IPS-NIHi11 (cell line): ENCODE measurements at regions not wholly inside any gene's neighbourhood (a gene's known extent, or its start where the extent isn't known, plus 50 kb on each side); places are given as distances from the start of the nearest gene placed in this dataset.

Experiments used
- DNase-seq: peaks from one replicate; pipeline ENCODE4 v3.0.0; 2012; ENCODE audit warnings: mixed read lengths, low spot score

- peak; percentile 54 for DNase-seq
Measured at GRCh38 chr4:52234561-52235440, 183.7 kb downstream of the SPATA18 start.

- no peak for DNase-seq
Measured at GRCh38 chr4:52235552-52236201, 184.6 kb downstream of the SPATA18 start.

GRCh38 chr4:52241916-52242315, 190.8 kb downstream of the SPATA18 start:
- no peak for DNase-seq

DNA sequence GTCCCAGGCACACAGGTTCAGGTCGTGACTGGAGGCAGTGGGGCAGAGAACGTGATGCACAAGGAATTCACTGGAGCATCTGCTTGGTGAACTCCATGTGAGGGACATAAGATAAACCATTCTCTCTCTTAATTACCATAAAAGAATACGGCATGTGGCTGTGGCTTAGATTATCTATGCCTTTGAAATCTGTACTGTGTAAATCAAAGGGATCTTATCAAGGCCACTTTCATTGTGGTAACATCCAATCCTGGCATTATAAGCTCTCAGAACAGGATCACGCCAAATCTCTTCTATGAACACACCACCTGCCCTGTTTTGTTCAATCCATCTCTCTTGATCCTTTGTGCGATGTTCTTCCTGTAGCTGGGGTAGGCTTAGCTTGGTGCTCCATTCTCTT, 192.3 kb downstream of the SPATA18 start:
- DNase-seq: no peak

- DNase-seq: no peak
Measured at GRCh38 chr4:52244103-52244775, 193.1 kb downstream of the SPATA18 start.

- no peak for DNase-seq
Measured at GRCh38 chr4:52244848-52245247, 193.7 kb downstream of the SPATA18 start.

DNA sequence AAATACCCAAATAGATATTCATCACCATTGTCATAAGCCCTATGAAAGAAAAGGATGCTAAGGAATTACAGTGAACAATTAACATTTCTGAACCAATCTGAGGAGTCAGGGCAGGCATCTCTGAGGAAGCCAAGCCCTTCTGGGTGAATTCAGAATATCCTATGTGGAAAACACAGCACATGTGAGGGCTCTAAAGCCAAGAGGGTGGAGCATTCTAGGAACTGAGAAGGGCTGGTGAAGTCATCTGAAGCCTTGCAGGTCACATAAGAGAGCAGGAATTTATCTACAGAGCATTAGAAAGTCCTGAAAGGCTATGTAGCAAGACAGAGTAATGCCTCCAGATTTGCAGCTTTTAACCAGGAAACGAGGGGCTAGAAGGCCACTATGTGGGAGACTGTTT, 195.7 kb downstream of the SPATA18 start:
- DNase-seq: no peak

DNA sequence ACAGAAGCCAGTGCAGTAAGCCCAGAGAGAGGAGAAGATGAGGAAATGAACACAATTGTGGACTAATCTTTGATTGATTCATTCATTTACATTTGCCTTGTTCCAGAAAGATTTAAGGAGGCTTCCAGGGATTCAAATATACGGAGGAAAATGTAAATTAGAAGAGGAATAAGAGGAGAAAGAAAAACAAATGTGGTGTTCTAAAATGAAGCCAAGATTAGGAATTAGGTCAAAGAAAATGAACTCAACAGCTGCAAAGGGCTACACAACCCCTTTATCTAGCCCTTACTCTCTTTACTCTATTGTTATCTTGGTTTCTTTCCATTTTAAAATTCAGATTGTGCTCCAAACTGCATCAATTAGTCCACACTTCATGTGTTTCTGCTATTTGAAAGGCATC, 196.8 kb downstream of the SPATA18 start:
- DNase-seq: no peak

DNA sequence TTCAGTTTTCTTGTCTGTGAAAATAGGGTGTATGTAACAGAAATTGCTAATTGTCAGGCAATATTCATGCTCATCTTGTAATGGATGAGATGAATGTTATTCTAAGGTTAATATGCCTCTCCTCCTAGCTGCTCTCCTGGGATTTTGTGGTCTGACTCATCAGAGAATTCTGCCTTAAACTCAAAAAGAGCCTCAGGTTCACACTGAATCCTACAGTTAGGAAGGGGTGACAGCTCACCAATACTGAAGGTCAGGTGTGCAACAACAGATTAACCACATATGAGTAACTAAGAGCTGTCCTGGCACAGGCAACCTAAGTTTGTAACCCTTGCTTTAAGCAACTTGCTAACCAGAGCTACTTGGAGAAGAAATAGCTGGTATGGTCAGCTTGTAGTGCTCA, 197.7 kb downstream of the SPATA18 start:
- no peak for DNase-seq

GRCh38 chr4:52249581-52249980, 198.5 kb downstream of the SPATA18 start:
- no peak for DNase-seq

DNA sequence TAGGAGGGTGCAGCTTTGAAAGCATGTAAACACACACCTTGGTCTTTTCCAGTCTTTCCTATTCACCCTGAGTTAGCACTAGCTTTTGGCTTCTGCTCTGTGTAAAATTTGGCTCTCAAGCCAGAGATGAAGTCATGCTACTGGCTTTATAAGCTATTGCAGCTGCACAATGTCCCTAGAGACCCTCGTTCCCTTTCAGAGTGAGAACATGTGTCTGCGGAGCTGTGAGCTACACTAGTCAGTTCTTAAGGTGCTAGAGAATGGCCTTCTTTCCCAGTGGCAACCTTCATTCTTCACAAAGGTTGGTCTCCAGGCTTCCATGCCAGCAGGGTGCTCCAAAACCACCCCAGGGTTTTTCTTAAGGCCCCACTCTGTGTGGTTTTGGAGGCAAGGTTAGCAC, 199.1 kb downstream of the SPATA18 start:
- no peak for DNase-seq

DNA sequence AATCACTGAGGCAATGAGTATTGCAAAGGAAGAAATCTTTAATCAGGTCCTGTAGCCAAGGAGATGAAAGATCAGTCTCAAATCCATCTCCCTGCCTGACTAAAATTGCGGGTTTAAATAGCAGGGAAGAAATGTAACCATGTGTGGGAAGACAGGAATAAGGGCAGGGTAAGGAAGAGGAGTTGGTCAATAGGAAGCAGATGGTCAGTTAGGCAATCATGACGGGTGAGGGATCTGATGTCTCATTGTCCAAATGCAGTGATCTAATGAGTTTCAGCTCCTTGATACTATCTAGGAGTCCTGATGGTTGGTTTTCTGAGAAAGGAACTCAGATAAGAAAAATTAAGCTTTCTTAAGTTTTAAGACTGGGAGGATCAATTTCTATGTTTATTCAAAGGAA, 200.8 kb downstream of the SPATA18 start:
- DNase-seq: no peak

GRCh38 chr4:52253025-52253424, 201.9 kb downstream of the SPATA18 start:
- DNase-seq: no peak

DNA sequence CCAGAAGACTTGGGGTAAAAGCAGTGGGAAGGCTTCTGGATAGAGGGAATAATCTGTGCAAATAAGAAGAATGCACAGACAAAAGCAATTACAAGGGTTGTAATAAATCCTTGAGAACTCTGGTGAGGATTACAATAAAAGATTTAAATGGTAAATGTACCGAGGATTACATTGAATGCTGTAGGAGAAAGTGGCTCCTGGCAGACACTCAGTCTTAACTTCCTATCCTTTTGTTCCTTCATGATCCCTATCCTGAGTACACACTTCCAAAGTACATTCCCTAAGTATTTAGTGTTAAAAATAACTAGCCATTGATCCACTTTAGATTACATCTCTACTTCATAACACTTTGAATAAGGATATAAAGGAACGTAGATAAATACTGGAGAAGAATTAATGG, 205.4 kb downstream of the SPATA18 start:
- DNase-seq: no peak

DNA sequence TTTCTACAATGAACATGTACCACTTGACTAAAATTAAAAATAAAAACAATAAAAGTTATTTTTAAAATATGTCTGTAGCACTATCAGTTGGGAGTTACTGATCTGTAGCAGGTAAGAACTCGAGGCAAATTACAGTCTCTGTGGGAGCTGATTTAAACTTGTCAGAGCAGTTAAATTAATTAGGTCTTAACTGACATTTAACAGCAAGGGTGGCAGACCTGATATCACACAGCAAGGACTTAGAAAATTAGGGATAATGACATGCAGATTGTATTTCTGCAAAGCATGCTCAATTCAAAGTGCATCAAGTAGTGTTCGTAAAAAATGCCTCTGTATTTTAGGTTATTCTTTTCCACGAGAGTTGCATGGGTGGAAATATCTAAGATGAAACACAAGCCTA, 208.9 kb downstream of the SPATA18 start:
- no peak for DNase-seq

DNA sequence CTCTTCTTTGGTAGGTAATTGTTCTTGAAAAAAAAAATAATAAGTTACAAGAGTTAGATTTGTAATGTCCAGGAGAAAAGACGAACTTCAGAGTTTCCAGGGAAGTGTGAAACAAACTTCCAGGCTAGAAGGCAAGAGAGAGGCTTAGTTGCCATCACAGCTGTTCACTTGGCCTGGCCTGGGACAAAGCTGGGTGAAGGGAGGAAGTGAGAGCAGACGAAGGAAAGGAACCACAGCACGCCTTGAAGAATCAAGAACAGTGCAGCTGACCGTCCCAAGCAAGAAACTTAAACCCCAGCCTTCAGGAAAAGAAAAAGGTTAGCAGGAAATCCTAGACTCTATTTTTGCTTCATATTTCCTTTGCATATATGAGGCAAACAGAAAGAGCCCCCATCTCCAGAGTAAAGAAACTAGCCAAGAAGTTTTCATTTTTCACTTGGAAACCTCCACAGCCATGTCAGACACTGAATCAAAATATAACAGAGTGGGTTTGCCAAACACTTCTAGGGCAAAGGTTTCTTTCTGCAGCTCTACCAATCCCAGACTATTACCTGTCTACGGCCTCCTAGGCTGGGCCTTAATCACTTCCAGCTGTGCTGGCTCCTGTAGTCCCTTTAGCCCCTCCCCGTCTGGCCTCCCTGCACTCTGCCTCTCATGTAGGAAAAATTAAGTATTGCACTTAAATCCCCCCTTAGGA, 209.6 kb downstream of the SPATA18 start:
- DNase-seq: no peak

- DNase-seq: peak; percentile 16
Measured at GRCh38 chr4:52263607-52264006, 212.5 kb downstream of the SPATA18 start.

GRCh38 chr4:52265781-52266525, 214.8 kb downstream of the SPATA18 start:
- no peak for DNase-seq

DNA sequence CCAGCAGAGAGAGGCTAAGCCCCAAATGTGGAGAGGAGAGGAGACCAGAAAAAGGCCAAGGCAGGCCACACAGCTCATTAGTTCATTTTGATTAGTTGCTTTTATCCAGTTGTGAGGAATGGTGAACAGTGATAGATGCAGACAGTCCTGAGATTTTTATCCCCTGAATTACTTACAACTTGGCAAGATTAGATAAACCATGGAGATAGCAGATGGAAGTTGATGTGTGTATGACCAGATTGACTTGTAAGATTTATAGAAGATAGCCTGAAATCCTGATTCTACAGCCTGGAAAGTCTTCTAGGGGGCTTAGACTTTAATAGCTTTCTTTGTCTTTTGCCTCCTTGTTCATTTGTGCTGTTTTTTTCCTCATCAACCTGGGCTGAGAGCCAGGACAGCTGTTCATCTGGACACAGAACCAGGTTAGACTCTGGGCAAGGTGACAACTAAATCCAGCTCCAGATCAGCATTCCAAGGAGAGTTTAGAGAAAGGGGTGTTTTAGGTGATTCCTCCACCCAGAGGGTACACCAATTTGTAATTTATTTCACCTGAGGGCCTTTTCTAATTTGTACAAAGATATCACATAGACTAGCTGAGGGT, 215.5 kb downstream of the SPATA18 start:
- DNase-seq: no peak

DNA sequence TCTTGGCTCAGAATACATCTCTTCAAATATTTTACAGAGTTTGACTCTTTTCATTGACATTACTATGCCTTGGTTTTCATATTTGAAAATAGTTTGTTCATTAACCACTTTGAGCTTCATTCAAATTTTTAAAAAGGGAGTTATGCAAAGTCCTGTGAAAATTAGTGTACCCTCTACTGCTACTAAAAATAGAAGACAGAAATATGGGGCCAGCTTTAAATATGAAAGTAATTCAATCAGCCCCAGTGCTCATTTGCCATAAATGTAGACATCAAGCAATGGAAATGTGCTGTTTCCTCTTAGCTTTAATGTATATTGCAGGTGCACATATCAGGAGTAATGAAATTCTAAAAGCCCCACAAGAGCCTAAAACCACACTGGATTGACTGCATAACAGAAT, 218.7 kb downstream of the SPATA18 start:
- no peak for DNase-seq

DNA sequence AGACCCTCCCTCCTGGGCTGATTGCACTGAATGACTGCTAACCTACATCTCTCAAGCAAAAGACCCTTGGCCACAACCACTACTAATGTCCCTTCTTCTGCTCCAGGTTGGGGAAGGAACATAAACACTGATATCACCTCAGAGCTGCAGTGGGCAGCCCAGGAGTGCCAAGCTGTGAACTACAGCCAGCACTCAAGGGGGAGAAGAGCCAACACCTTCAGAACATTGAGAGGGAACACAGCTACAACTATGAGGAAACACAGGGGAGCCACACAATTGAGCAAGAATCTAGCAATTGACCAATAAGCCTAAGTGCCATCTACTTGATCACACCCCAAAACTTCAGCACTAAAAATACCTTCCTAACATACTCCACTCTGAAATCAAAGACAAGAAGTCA, 222.8 kb downstream of the SPATA18 start:
- no peak for DNase-seq
